ENCODE measurements at regions not wholly inside any gene's neighbourhood (a gene's known extent, or its start where the extent isn't known, plus 50 kb on each side); places are given as distances from the start of the nearest gene placed in this dataset.

DNA sequence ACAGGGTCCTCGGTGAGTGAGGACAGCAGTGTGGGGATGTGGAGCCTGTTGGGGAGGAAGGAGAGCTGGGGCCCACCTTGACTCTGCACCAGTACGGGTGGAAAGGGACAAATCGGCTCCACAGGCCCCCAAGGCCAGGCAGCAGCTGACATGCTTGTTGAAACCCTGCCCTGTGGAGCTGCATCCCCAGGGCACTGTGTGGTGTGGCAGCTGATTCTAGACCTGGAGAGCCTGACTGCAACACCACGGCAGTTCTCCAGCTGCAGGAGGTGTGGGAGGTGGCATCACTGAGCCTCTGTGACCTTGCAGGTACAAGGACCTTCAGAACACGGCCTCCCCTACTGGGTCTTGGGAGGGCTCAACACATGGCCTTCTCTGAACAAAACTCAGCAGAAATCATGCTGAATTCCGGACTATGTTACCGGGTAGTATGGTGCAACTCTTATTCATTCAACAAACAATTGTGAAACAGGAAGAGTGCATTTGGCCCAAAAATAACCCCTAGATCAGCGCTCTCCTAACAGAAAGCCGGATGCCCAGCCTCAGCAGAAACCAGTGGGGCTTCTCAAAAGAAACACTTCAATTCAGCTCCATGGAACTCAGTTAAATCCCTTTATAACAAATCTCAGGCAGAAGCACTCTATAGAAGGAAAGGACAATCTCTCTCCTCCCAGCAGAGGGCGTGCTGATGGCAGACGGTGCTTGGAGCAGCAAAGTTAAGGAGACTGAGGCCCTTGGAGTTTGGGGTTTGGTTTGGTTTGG, 104.4 kb upstream of the SALL3 start:
- TF ChIP-seq, protein P1, sequence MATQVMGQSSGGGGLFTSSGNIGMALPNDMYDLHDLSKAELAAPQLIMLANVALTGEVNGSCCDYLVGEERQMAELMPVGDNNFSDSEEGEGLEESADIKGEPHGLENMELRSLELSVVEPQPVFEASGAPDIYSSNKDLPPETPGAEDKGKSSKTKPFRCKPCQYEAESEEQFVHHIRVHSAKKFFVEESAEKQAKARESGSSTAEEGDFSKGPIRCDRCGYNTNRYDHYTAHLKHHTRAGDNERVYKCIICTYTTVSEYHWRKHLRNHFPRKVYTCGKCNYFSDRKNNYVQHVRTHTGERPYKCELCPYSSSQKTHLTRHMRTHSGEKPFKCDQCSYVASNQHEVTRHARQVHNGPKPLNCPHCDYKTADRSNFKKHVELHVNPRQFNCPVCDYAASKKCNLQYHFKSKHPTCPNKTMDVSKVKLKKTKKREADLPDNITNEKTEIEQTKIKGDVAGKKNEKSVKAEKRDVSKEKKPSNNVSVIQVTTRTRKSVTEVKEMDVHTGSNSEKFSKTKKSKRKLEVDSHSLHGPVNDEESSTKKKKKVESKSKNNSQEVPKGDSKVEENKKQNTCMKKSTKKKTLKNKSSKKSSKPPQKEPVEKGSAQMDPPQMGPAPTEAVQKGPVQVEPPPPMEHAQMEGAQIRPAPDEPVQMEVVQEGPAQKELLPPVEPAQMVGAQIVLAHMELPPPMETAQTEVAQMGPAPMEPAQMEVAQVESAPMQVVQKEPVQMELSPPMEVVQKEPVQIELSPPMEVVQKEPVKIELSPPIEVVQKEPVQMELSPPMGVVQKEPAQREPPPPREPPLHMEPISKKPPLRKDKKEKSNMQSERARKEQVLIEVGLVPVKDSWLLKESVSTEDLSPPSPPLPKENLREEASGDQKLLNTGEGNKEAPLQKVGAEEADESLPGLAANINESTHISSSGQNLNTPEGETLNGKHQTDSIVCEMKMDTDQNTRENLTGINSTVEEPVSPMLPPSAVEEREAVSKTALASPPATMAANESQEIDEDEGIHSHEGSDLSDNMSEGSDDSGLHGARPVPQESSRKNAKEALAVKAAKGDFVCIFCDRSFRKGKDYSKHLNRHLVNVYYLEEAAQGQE (IDR thresholded peaks at IDR 0.05; ENCODE audit: insufficient read depth in 1 of 2, low read depth in 2 of 2, low read length in 2 of 2): no peak
- TF ChIP-seq POLR2AphosphoS5 (IDR thresholded peaks at IDR 0.05; ENCODE audit: low read depth, low read length) (no peak), TAF1 (IDR thresholded peaks at IDR 0.05; ENCODE audit: borderline replicate concordance, insufficient read depth, low read length) (no peak), SIN3A (IDR thresholded peaks at IDR 0.05; ENCODE audit: borderline replicate concordance, insufficient read depth, low read length) (no peak)
